CD4-positive, alpha-beta T cell treated with Interleukin-10 for 1 hour (primary cell): ENCODE measurements at regions not wholly inside any gene's neighbourhood (a gene's known extent, or its start where the extent isn't known, plus 50 kb on each side); places are given as distances from the start of the nearest gene placed in this dataset.

Experiments
- DNase-seq: peaks from one replicate; pipeline ENCODE4 v3.0.0-alpha.2; 2020

DNA sequence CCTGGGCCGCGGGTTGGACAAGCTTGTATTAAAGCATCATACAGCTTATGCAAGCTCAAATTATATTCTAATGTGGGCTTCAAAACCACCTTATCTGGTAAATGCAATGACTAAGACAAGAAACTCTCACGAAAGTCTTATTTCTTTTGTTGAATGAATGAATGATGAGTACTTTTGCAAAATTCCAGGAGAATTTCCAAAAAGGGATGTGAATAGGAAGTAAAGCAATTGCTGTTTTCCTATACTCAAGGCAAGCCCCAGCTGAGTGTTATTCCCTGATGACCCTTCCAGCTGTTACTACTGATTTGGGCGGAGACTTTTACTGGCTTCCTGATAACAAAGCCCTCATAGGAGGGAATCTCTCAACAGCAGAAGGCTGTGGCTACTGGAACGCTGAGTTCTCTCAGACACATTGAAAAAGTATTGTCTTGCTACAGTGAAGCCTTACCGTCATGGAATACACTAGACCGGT, 162.8 kb downstream of the SREK1 start:
- no peak for DNase-seq

DNA sequence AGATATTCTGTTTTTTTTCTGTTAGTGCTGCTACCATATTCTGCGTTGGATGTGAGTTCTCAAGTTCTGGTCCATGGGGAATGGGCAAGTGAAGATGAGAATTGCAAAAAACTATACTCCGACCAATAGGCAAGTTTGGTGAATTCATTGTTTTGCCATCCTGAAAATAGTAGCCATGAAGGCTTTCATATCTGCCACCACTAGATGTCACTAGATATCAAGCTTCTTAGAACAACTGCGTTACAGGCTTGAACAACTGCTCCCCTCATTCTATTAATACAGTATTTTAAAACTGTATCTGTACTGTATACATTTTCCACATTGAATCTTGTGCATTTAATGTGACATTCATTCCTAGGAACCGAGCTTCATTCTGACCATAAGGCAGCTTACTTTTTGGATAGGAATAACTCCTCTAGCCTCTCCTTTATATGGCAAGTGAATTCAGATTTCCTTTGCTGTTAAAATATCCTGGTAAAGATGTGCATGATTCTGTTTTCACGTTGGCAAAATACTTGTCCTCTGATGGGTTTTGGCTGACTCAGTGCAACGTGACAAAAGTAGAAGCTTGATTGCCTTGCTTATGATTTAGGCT, 163.6 kb downstream of the SREK1 start:
- peak; percentile 56 for DNase-seq

DNA sequence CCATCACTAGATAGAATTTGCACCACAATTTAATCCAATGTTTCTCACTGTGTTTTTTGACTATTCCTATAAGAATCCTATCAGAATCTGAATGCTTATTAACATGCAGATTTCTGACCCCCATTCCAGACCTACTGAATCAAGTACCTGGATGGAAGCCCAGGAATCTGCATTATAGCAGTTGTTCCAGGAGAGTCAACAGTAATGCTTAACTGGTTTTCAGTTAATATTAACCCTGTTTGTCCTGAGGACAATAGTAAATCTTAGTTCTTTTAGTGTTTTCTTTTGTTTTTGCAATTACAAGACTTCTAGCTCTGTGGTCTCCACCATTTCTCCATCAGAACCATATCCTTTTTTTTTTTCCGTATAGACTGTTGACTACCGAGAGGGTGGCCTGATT, 168.2 kb downstream of the SREK1 start:
- DNase-seq = no peak

DNA sequence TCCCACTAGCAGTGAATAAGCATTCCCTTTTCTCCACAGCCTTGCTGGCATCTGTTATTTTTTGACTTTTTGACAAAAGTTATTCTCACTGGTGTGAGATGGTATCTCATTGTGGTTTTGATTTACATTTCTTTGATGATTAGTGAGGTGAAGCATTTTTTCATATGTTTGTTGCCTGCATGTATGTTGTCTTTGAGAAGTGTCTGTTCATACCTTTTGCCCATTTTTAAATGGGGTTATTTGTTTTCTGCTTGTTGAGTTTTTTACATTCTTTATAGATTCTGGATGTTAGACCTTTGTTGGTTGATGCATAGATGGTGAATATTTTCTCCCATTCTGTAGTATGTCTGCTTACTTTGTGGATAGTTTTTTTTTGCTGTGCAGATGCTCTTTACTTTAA, 171.7 kb downstream of the SREK1 start:
- DNase-seq = no peak

DNA sequence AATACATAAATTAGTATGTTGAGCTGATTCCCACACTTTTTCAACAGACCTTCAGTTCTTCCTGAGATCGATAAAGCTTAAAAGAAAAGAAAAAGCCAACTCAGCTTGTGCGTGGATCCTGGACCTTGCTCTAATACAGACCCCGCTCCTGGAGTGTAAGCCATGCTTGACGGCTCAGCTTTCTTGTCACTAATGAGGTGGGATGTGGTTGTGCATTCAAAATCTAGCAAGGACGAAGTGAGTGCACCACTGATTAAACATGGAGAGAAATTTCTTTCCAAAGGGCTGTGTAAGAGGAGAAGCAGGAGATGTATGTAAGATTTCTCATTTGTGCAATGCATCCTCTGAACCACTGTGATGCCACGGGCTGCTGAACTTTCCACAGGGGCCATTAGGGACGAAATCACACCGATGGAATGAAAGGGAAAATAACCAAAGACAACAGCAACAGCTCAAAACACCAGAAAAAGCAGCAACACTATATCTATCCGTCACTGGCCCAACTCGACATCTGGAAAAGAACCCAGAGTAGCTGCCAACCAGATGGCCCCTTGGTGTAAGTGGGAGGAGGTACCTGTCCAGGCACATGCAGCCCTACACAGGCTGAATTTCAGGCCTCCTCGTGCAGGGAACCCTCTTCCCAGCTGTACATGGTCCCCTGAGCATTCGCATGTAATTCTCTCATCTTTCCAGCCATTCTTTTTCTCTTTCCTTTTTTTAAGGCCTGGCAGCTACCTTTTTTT, 178.9 kb downstream of the SREK1 start:
- no peak for DNase-seq

DNA sequence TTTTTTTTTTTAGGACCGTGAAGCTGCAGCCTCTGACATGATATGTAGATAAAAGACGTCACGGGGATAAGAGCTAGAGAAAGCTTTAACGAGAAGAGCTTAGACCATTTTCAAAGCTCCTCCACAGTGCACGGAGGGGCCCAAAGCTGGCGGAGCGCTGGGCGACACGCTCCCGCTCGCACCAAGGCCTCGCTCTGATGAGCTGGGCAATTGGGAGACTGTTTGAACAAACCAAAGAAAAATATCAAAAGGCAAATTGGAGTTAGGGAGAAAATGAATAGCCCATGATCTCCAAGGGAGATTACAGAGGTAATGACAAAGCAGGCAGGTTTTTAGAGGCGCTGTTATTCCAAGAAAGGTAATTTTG, 179.4 kb downstream of the SREK1 start:
- no peak for DNase-seq

DNA sequence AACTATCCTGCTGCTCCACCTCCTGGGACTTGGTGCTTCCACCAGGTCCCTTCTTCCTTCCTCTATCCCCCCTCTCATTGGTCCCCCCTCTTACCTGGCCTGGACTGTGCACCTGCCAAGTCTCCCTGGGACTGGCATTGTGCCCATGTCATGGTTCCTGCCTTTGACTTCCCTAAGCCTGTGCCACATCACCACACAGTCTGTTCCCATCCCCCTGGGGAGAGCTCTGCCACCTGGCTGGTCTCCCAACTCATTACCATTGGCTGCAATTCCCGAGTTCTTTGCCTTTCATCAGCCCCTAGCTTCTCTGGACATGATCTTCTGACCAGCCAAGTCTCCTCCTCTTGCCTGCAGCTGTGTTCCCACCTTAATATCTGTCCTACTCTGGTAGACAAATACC, 180.3 kb downstream of the SREK1 start:
- DNase-seq = no peak

DNA sequence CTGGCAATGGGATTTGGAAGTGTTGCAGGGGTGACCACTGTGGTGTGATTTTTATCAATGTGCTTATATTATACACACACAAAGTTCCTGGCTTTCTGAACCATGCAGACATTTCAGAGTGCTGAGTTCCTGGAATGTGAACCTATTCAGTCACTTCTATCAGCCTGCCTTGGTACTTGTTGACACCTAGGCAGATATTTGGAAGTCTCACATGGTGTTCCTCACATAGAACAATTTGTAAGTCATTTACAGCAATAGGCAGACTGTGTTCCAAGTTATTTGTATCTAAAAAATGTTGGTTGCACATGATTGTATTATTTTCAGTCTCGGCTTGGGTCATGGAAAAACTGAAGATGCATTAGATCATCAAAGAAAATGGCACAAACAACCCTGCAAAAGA, 182.2 kb downstream of the SREK1 start:
- no peak for DNase-seq

DNA sequence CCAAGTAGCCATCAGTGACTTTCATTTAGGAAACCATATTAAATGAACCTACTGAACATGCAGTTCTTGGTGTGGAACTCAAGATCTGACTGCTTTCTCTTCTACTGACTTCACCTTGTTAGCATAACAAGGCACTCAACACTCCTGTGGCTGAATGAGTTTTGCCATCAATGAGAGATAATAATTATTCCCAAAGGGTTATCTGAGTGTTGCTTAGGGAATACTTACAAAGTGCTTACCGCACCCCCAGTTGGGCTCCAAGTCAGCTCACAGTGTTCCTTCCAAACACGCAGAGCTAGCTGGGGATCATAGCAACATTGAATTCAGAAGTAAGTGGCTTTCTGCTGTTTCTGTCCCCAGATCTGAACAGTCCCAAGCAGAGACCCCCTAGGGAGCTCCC, 182.9 kb downstream of the SREK1 start:
- DNase-seq = no peak

DNA sequence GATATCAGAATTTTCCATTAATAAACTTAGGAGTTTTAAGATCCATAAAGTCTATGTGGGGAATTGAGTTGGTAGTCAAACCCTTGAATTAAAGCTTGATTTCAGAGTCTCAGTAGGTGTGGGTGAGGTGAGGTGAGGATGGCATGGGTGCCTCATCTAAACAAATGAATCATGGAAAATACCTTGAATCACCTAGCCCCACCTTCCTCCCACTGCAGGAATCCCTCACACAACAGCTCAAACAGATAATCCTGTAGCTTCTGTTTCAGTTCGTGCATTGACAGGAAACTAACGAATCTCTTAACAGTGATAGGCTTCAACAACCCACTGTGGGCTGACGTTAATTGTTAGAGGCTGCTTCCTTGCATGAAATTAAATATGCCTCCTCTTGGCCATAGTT, 185.0 kb downstream of the SREK1 start:
- no peak for DNase-seq

DNA sequence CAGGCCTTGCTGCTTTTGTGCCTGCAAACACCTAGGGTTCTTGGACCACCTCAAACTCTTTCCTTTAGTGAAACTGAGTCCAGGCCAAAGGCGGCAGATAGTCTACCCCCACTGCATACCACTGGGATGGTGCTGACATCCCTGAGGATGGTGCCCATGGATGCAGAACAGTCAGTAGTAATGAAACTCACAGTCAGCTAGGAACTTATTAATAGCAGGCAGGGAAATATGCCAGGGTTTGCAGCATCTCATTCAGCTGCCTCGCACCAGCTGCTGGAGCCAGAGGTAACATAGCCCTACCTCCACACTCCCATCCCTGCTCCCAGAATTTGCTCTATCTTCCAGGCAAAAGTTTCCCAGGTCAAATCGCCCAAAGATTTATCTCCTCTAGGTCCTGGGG, 189.1 kb downstream of the SREK1 start:
- DNase-seq = no peak

DNA sequence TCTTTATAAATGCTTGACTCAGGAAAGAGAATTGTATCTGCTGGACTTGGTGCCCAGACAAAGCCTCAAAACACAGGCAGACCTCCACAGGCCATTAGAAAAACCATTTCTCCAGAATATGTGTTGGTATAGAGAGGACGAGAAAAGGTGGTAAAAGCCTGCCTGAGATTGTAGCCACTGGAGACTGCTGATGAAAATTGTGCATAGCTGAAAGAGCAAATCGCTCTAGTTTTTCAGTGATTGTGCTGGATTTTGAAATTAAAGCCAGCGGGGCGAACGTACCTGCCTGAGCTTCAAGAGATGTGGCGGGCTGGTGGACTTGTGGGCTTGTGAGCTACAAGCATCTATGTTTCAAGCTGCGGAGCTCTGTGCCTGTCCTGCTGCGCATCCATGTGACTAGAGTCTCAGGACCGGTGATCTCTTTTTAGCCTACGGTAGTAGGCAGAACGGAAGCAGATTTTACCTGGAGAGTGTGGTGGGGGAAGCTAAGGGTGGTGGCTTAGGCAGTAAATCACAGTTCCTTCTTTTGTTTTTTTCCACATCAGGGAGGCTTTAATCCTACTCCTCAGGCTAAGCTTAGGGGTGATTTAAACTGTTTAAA, 193.6 kb downstream of the SREK1 start:
- no peak for DNase-seq

DNA sequence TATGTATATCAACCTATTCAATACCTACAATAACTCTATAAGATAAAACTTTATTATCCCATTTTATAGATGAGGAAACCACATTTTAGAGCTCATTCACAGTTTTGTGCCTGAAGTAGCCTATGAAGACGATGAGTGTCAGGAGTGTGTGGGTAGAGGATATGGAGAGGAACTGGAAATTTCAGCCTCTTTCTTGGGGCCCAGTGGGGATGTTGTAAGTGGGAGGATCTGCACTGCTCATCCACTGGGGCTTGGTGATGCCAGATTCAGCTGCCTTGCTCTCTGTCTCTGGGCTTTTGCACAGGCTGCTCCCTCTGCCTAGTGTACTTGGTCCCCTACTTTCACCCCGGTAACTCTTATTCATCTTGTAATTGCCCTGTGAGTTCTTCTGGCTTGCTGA, 194.7 kb downstream of the SREK1 start:
- DNase-seq = no peak

DNA sequence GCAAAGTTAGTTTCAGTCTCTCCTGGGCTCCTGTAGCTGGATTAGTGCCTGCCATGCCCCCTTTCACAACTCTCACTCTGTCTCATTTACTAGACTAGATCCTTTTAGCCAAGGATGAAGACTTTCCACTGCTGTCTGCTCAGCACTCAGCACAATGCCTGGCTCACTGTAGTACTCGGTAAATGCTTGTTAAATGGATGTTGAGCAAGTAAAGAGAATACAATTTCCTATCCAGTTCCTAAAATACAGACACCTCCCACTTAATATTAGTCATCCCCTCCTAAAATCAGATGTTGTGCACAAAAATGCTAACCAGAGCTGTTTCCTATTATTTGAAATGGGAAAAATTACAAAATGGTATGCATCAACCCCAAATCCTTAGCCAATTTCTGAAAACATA, 195.8 kb downstream of the SREK1 start:
- DNase-seq = no peak

DNA sequence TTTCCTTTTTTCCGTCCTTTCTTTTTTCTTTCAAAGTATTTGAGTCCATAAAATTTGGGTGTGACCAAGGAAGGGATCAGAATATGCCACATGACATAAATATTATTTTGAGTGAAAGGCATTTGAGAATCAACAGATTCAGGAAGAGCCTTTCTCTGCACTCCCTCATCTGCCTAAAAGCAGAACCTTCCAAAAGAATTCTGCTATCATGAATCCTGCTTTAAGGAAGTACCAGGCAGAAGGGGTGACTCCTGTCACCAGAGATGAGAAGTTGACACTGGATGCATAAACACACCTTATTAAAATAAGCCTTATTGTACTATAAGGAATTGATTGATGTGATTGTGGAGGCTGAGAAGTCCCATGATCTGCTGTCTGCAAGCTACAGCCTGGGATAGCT, 196.7 kb downstream of the SREK1 start:
- DNase-seq = no peak

DNA sequence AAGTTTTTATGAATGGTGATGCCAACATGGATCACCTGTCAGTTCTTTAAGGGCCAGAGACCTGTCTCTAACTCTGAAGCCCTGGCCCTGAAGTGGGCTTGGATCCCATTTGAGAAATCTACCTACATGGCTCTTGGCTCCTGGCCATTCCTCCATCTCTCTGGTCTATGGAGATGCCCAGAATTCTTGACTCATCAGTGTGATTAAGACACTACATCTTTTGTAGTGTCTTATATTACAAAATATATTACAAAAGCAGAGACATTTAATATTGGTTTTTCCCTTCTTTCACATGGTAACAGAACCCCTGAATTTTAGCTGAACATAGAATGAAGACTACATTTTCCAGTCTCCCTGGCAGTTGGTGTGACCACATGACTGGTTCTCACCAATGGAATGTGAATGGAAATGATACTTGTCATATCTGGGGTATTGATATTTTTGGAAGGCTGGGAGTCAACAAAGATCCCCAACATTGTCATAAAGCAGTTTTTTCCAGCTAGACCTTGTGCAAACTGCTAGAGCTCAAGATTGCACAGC, 198.3 kb downstream of the SREK1 start:
- DNase-seq = no peak

DNA sequence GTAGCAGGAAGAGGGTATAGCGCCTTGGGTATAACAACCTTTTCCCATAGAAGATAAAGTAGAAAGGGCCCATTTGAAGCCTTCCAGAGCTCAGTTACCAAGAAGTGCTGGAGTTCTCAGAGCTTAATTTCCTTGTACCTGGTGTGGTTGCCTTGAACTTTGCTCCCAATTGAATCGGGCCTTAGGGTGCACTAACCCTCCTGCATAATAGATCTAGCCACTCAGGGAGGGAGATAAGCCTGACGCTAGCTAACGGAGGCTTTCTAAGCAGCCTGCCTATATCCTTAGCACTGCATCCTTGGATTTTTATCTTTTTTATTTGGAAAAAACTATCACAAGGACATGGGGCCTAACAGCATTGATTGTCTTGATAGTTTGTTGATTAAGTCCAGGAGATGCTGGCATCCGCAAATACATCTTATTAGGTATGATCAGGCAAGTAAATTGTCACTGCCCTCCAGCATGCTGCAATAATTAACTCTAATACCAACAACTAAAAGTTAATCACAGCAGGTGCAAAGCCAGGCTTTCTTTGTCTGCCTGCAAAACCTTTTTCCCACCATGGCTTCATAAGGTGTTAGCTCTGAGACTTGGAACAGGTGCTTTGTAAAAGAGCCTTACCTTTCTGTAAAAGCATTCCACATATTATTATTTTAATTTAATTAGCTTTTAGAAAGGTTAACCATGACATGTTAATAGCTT, 199.4 kb downstream of the SREK1 start:
- no peak for DNase-seq

DNA sequence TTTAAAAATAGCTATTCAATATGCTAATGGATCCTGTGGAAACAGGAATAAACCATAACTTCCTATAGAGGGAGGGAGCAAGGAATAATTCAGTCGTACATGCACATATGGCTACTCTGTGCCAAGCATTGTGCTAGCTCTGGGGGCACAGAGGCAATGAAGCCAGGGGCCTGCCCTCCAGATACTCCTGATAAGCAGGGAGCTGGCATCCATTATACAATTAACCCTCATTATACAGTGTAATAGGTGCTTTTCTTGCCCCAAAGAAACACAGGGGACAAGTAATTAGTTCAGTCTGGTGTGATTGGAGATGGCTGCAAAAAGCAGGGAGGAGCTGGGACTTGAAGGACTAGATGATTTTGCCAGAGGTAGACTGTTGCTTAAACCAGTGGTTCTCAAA, 200.4 kb downstream of the SREK1 start:
- no peak for DNase-seq

DNA sequence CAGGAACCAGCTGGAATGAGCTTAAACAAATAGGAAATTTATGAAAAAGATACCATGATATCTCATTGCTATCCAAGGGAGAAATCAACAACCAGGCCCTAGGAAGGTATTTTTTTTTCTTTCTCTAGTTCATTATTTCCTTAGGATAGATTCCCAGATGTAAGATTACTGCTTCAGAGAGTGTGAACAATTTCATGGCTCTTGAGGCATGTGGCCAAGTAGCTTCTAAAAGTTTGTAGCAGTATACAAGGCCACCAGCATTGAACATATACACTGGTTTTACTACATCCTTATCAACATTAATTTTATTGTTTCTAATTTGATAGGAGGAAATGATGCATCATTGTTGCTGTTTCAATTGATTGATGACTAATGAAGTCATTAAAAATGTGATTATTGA, 201.2 kb downstream of the SREK1 start:
- DNase-seq = no peak

DNA sequence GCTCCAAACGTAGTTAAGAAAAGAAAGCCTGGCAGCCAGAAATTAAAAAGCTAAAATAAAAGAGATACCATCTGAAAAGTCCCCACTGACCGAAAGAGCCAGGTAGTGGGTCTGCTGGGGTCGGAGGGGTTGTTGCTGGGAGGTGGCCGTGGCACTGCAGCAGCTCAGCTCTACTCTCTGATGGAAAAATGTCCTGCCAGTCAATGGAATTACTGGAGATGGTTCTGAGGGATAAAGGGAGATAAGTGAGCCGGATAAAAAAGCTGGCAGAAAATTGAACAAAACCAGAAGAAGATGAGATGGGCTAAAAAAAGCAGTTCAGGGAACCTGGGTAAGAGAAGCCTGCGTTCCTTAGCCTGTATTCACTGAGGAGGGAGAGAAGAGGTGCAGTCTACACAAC, 202.8 kb downstream of the SREK1 start:
- DNase-seq = no peak

DNA sequence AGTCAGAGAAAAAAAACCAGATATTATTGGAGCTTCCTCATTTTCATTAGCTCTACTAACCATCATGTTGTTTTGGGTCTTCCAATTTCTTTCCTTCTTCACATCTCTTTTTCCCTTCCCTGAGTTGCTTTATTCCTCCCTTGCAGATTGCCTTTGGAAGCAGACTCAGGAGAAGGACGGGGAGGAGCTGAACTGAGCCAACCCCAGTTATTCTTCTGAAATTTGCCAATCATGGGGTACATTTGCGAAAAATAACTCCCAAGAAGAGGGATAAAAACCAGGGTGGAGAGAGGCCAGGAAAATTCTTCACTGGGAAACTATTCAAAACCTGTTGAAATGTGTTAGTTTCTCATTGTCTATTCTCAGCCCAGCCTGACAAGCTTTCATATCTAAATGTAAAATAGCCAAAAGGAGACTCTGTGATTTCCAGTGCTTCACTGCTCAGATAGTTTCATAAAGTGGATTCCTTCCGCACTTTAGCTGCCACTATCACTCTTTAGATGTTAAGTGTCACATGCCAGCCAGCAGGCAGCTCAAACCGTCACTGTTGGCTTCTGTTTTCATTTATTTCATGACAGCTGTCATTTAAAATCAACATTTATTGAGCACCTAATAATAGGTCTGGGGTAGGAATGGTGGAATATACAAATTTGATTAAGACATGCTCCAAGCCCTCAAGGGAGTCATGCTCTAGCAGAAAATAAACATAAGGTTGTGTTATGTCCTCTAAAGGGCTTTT, 204.5 kb downstream of the SREK1 start:
- DNase-seq = no peak

DNA sequence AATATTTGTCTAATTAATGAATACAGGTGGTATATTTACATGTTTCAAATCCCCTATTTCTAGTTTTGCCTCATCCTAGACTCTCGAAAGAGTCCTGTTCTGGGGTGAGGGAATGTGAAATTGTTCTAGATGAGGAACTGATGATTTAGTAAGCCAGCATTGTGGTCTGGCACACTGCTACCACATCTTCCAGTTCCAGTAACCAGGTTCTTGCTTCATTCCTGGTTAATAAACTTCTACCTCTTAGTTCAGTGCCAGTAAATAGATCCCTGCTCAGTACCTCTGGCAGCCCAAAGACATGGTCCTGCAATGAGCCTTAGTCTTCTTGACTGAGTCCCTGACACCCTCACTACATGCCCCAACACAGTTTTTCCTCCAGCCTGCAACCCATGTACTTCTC, 207.7 kb downstream of the SREK1 start:
- DNase-seq = no peak

DNA sequence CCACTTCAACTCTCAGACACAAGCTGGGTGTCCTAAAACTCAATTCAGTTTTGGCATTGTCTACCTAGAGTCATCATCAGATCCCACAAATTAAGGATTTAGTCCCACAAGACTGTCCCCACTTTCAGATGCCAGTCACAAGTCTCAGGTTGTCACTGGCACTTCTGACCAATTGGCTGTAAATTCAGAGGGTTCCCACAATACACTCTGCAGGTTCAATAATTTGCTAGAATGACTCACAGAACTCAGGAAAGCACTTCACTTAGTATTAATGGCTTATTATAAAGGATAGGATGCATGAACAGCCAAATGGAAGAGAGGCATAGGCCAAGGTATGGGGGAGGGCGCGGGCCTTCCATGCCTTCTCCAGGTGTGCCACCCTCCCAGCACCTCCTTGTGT, 209.1 kb downstream of the SREK1 start:
- DNase-seq = no peak
